ENCODE measurements at regions not wholly inside any gene's neighbourhood (a gene's known extent, or its start where the extent isn't known, plus 50 kb on each side); places are given as distances from the start of the nearest gene placed in this dataset.

GRCh38 chr6:148263010-148263409 lies 79.6 kb upstream of the SASH1 start:
- no peak for DNase-seq (ENCODE audit: low read depth in 2 of 2)
- no peak for TF ChIP-seq CTCF (IDR thresholded peaks at IDR 0.05; ENCODE audit: low read depth, low read length)
- no peak overlapping the region for H3K4me3 ChIP-seq (replicated peaks in 1 of 2; ENCODE audit: low read depth in 2 of 2, low read length in 2 of 2)

GRCh38 chr6:148263961-148264360 lies 78.7 kb upstream of the SASH1 start:
- no peak for TF ChIP-seq CTCF (IDR thresholded peaks at IDR 0.05; ENCODE audit: low read depth, low read length)

GRCh38 chr6:148265054-148265453 lies 77.6 kb upstream of the SASH1 start:
- no peak for TF ChIP-seq CTCF (IDR thresholded peaks at IDR 0.05; ENCODE audit: low read depth, low read length)
- DNase-seq (ENCODE audit: low read depth in 2 of 2): no peak
- no peak overlapping the region for H3K4me3 ChIP-seq (replicated peaks in 1 of 2; ENCODE audit: low read depth in 2 of 2, low read length in 2 of 2)

More at GRCh38 chr6:148263961-148264360, 78.7 kb upstream of the SASH1 start:
- no peak overlapping the region for H3K4me3 ChIP-seq (replicated peaks in 1 of 2; ENCODE audit: low read depth in 2 of 2, low read length in 2 of 2)
- DNase-seq (ENCODE audit: low read depth in 2 of 2): no peak

- no peak for TF ChIP-seq CTCF (IDR thresholded peaks at IDR 0.05; ENCODE audit: low read depth, low read length)
- no peak for DNase-seq (ENCODE audit: low read depth in 2 of 2)
- H3K4me3 ChIP-seq (replicated peaks in 1 of 2; ENCODE audit: low read depth in 2 of 2, low read length in 2 of 2): no peak overlapping the region
These were observed 73.3 kb upstream of the SASH1 start for GRCh38 chr6:148269386-148269785.

- peak overlapping the region; percentile 25 to 57 for H3K4me3 ChIP-seq (replicated peaks in 1 of 2; ENCODE audit: low read depth in 2 of 2, low read length in 2 of 2)
- TF ChIP-seq CTCF (IDR thresholded peaks at IDR 0.05; ENCODE audit: low read depth, low read length): no peak
- peak; percentile 90 to 96 for DNase-seq (ENCODE audit: low read depth in 2 of 2)
These were observed 70.8 kb upstream of the SASH1 start for GRCh38 chr6:148271711-148272439.

- no peak for TF ChIP-seq CTCF (IDR thresholded peaks at IDR 0.05; ENCODE audit: low read depth, low read length)
These were observed 70.0 kb upstream of the SASH1 start for GRCh38 chr6:148272597-148272996.

More at GRCh38 chr6:148272597-148272996, 70.0 kb upstream of the SASH1 start:
- peak; percentile 56 to 69 for DNase-seq (ENCODE audit: low read depth in 2 of 2)
- peak overlapping the region; percentile 25 to 57 for H3K4me3 ChIP-seq (replicated peaks in 1 of 2; ENCODE audit: low read depth in 2 of 2, low read length in 2 of 2)
